B cell (primary cell): ENCODE measurements at regions not wholly inside any gene's neighbourhood (a gene's known extent, or its start where the extent isn't known, plus 50 kb on each side); places are given as distances from the start of the nearest gene placed in this dataset.

Experiments
- ATAC-seq: fragments of 200-7000 bp; cut with Tn5 transposase; one replicate; pipeline ENCODE4 v1.10.0; 2021; ENCODE audit warnings: low read depth, mild to moderate bottlenecking, moderate number of reproducible peaks, moderate library complexity
- CTCF ChIA-PET: fragments of 350-600 bp; sonication (Branson Sonifier 250); formaldehyde crosslinking; loops from one replicate; lab custom pipeline; 2021; ENCODE audit warnings: antibody characterized with exemption, inconsistent platforms; lab: Charles Lee
- POLR2A ChIA-PET: fragments of 350-600 bp; sonication (Branson Sonifier 250); formaldehyde crosslinking; loops from one replicate; lab custom pipeline; 2021; ENCODE audit warnings: antibody characterized with exemption; lab: Charles Lee
- DNase-seq: peaks from one replicate; pipeline ENCODE4 v3.0.0; 2013
- H2AFZ ChIP-seq: 2 replicates; pipeline ENCODE4 v1.6.1; 2012; ENCODE audit warnings: mild to moderate bottlenecking, low read depth, low read length; ENCODE audit not compliant: insufficient read depth, poor library complexity, severe bottlenecking
- H3K27ac ChIP-seq, 2 donors: 1 replicate in 1 of 2; 2 replicates in 1 of 2; pipeline ENCODE4 v1.5.1; 2012 to 2013; ENCODE audit warnings: low read length in 2 of 2, mild to moderate bottlenecking in 2 of 2, moderate library complexity in 1 of 2
- H3K27me3 ChIP-seq, 4 experiments: fragments of 200-600 bp in 1 of 4; sonication (generic) in 1 of 4; replicated peaks in 1 of 4; 1 replicate in 2 of 4; 2 replicates in 2 of 4; pipeline versions ENCODE4 v1.6.1 to v1.7.0; 2013 to 2016; ENCODE audit warnings: low read length in 3 of 4, mild to moderate bottlenecking in 2 of 4, mixed read lengths in 1 of 4, moderate library complexity in 1 of 4; ENCODE audit not compliant: insufficient read depth in 4 of 4, control insufficient read depth in 3 of 4; ENCODE audit errors: control extremely low read depth in 1 of 4
- H3K36me3 ChIP-seq, 2 experiments: replicated peaks in 1 of 2; 1 replicate in 1 of 2; 2 replicates in 1 of 2; pipeline versions ENCODE4 v1.6.1 to v1.7.1; 2013; ENCODE audit warnings: low read length in 1 of 2; ENCODE audit not compliant: insufficient read depth in 2 of 2, control insufficient read depth in 1 of 2; ENCODE audit errors: control extremely low read depth in 1 of 2, extremely low read depth in 1 of 2
- H3K4me1 ChIP-seq, 2 donors: fragments of 200-600 bp in 1 of 2; sonication (generic) in 1 of 2; 1 replicate in 1 of 2; 2 replicates in 1 of 2; pipeline versions ENCODE4 v1.5.1 to v1.6.1; 2013 to 2017; ENCODE audit warnings: low read length in 2 of 2; ENCODE audit not compliant: control insufficient read depth in 2 of 2, insufficient read depth in 2 of 2
- H3K4me2 ChIP-seq: replicated peaks from 2 replicates; pipeline ENCODE3; 2012; ENCODE audit warnings: mild to moderate bottlenecking, low read depth, low read length; ENCODE audit not compliant: poor library complexity, severe bottlenecking
- H3K4me3 ChIP-seq, 5 experiments: fragments of 200-600 bp in 1 of 5; sonication (generic) in 1 of 5; 1 replicate in 3 of 5; 2 replicates in 2 of 5; pipeline versions ENCODE4 v1.5.1 to v1.7.0; 2011 to 2016; ENCODE audit warnings: low read length in 4 of 5, mild to moderate bottlenecking in 4 of 5, low read depth in 2 of 5, control low read depth in 1 of 5, moderate library complexity in 1 of 5; ENCODE audit not compliant: insufficient read depth in 1 of 5; ENCODE audit errors: control extremely low read depth in 1 of 5, extremely low read depth in 1 of 5
- H3K79me2 ChIP-seq: fragments of 200-600 bp; sonication (generic); one replicate; pipeline ENCODE4 v1.6.0; 2016; ENCODE audit warnings: low read length; ENCODE audit not compliant: control insufficient read depth, insufficient read depth
- H3K9ac ChIP-seq: fragments of 200-600 bp; sonication (generic); 2 replicates; pipeline ENCODE4 v1.6.1; 2017; ENCODE audit warnings: mild to moderate bottlenecking, low read length, moderate library complexity
- H3K9me3 ChIP-seq, 3 donors: one replicate each; pipeline versions ENCODE4 v1.6.1 to v1.7.1; 2013; ENCODE audit warnings: low read length in 2 of 3; ENCODE audit not compliant: control insufficient read depth in 2 of 3, insufficient read depth in 1 of 3; ENCODE audit errors: control extremely low read depth in 1 of 3
- H4K20me1 ChIP-seq: 2 replicates; pipeline ENCODE4 v1.6.0; 2012; ENCODE audit warnings: mild to moderate bottlenecking, low read length; ENCODE audit not compliant: insufficient read depth, control insufficient read depth, poor library complexity, severe bottlenecking
- H3K27ac Mint-ChIP-seq: one replicate; pipeline ENCODE4 v1.8.0; 2021; ENCODE audit warnings: mixed read lengths
- H3K27me3 Mint-ChIP-seq: one replicate; pipeline ENCODE4 v1.8.0; 2021; ENCODE audit warnings: mixed read lengths
- H3K4me1 Mint-ChIP-seq: one replicate; pipeline ENCODE4 v1.8.0; 2021; ENCODE audit warnings: mixed read lengths
- H3K4me3 Mint-ChIP-seq: one replicate; pipeline ENCODE4 v1.8.0; 2021; ENCODE audit warnings: mixed read lengths
- H3K9me3 Mint-ChIP-seq: one replicate; pipeline ENCODE4 v1.8.0; 2022; ENCODE audit warnings: mixed read lengths; ENCODE audit not compliant: insufficient read depth
- CTCF ChIP-seq: fragments of 200-600 bp; IDR thresholded peaks from one replicate; pipeline ENCODE4 v1.8.0; 2022; ENCODE audit warnings: antibody characterized with exemption, mild to moderate bottlenecking
- EZH2 ChIP-seq: IDR thresholded peaks from 2 replicates; pipeline ENCODE4 v1.6.1; 2012; ENCODE audit warnings: borderline replicate concordance, low read depth, mild to moderate bottlenecking, moderate library complexity, low read length; ENCODE audit not compliant: insufficient read depth, poor library complexity, severe bottlenecking
- intact Hi-C: fragments of 100-400 bp; cut with micrococcal nuclease; formaldehyde crosslinking; loops from one replicate; pipeline ENCODE4 v1.10.0; 2022

- no peak overlapping the region for H3K4me2 ChIP-seq
Observed at GRCh38 chr3:84109911-84110310, 848.9 kb upstream of the CADM2 start.

GRCh38 chr3:84110787-84111186 is 848.0 kb upstream of the CADM2 start:
- H3K4me1 Mint-ChIP-seq, result no peaks in the 10 kb centered on the region
- H3K27ac Mint-ChIP-seq, result no peak overlapping the region
- no peaks in the 10 kb centered on the region for H3K36me3 ChIP-seq
- no peaks in the 10 kb centered on the region for H3K79me2 ChIP-seq
- ChIA-PET POLR2A (no interaction called here), CTCF (no interaction called here)
- H3K4me1 ChIP-seq, result no peaks in the 10 kb centered on the region
- H3K4me2 ChIP-seq, result no peak overlapping the region
- peaks cover 4% of the 10 kb centered on the region for H3K9me3 Mint-ChIP-seq
- H3K27ac ChIP-seq, result no peak overlapping the region
- no peak overlapping the region for H3K4me3 ChIP-seq
- no peak for DNase-seq
- no peak overlapping the region for H2AFZ ChIP-seq
- no peak overlapping the region for H3K4me3 Mint-ChIP-seq
- H4K20me1 ChIP-seq, result no peaks in the 10 kb centered on the region
- peaks cover 0 to 3% (median 1%) of the 10 kb centered on the region in 3 donors for H3K9me3 ChIP-seq
- intact Hi-C loops, result no loop called here
- H3K9ac ChIP-seq, result no peak overlapping the region
- no peak for ATAC-seq
- no peaks in the 10 kb centered on the region for H3K27me3 Mint-ChIP-seq
- TF ChIP-seq CTCF (no peak), EZH2 (no peak)
- no peaks in the 10 kb centered on the region for H3K27me3 ChIP-seq

More at GRCh38 chr3:84109911-84110310, 848.9 kb upstream of the CADM2 start:
- no peak overlapping the region for H3K4me3 ChIP-seq
- no peaks in the 10 kb centered on the region for H3K36me3 ChIP-seq
- no peak for DNase-seq
- peaks cover 0 to 1% (median 0%) of the 10 kb centered on the region in 3 donors for H3K9me3 ChIP-seq
- POLR2A ChIA-PET, result interaction anchor here (0.6 kb wide), 1 partner anchor 9 kb away, joined by 4 read pairs; no protein-coding TSS in a partner anchor
- H4K20me1 ChIP-seq, result no peaks in the 10 kb centered on the region
- no peak overlapping the region for H3K4me3 Mint-ChIP-seq
- TF ChIP-seq CTCF (no peak), EZH2 (no peak)
- no peak overlapping the region for H2AFZ ChIP-seq
- ATAC-seq, result no peak
- H3K79me2 ChIP-seq, result no peaks in the 10 kb centered on the region
- H3K4me1 Mint-ChIP-seq, result no peaks in the 10 kb centered on the region
- H3K9ac ChIP-seq, result no peak overlapping the region
- no peak overlapping the region for H3K27ac ChIP-seq
- no peak overlapping the region for H3K27ac Mint-ChIP-seq
- H3K27me3 Mint-ChIP-seq, result no peaks in the 10 kb centered on the region
- H3K4me1 ChIP-seq, result no peaks in the 10 kb centered on the region
- CTCF ChIA-PET, result interaction anchor here (0.5 kb wide), 1 partner anchor 22 kb away, joined by 3 read pairs; no protein-coding TSS in a partner anchor
- no peaks in the 10 kb centered on the region for H3K27me3 ChIP-seq
- no peaks in the 10 kb centered on the region for H3K9me3 Mint-ChIP-seq
- intact Hi-C loops, result no loop called here
